Neutrophil (primary cell): ENCODE measurements at regions not wholly inside any gene's neighbourhood (a gene's known extent, or its start where the extent isn't known, plus 50 kb on each side); places are given as distances from the start of the nearest gene placed in this dataset.

Source experiments
- H3K27ac ChIP-seq: fragments of 200-600 bp; sonication (generic); 2 replicates; pipeline ENCODE4 v1.5.1; 2016; ENCODE audit warnings: mild to moderate bottlenecking, moderate library complexity
- H3K27me3 ChIP-seq: fragments of 200-600 bp; sonication (generic); 2 replicates; pipeline ENCODE4 v1.6.0; 2016; ENCODE audit warnings: mild to moderate bottlenecking
- H3K36me3 ChIP-seq: fragments of 200-600 bp; sonication (generic); 2 replicates; pipeline ENCODE4 v1.5.1; 2017
- H3K4me1 ChIP-seq, 2 experiments: fragments of 200-600 bp in 1 of 2; sonication (generic) in 1 of 2; 1 replicate in 1 of 2; 2 replicates in 1 of 2; pipeline versions ENCODE4 v1.5.1 to v1.6.1; 2013 to 2016; ENCODE audit warnings: low read depth in 1 of 2, low read length in 1 of 2, mild to moderate bottlenecking in 1 of 2, moderate library complexity in 1 of 2; ENCODE audit not compliant: control insufficient read depth in 1 of 2, insufficient read depth in 1 of 2
- H3K4me3 ChIP-seq, 2 experiments: fragments of 200-600 bp in 1 of 2; sonication (generic) in 1 of 2; 1 replicate in 1 of 2; 2 replicates in 1 of 2; pipeline ENCODE4 v1.5.1; 2013 to 2016; ENCODE audit warnings: low read depth in 1 of 2, low read length in 1 of 2, mild to moderate bottlenecking in 1 of 2, moderate library complexity in 1 of 2
- H3K9me3 ChIP-seq: fragments of 200-600 bp; sonication (generic); 2 replicates; pipeline ENCODE4 v1.5.1; 2016
- TF ChIP-seq, protein P1 (sequence below): fragments of 200-600 bp; sonication (generic); IDR thresholded peaks from 2 replicates; pipeline ENCODE4 v1.5.1; 2016; ENCODE audit warnings: antibody characterized with exemption

DNA sequence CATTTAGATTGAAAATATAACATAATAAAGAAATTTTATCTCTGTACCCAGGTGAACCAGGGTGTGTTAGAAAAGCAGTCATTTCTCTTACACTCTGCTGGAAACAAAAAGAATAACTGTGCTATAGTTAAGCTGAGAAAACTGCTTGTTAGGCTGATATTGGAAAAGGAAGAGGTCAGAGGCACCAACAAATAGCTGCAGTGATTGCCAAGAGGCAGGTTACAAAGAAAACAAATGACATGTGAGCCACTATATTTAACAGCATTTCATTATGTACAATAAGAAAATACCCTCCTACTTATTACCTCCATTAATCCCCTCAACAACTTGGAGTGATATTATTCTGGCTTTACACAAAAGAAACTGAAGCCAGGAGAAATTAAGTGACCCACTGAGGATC, 607.9 kb upstream of the TLE4 start:
- H3K4me3 ChIP-seq: no peak overlapping the region
- no peaks in the 10 kb centered on the region for H3K36me3 ChIP-seq
- H3K27ac ChIP-seq: no peak overlapping the region
- TF ChIP-seq, protein P1, sequence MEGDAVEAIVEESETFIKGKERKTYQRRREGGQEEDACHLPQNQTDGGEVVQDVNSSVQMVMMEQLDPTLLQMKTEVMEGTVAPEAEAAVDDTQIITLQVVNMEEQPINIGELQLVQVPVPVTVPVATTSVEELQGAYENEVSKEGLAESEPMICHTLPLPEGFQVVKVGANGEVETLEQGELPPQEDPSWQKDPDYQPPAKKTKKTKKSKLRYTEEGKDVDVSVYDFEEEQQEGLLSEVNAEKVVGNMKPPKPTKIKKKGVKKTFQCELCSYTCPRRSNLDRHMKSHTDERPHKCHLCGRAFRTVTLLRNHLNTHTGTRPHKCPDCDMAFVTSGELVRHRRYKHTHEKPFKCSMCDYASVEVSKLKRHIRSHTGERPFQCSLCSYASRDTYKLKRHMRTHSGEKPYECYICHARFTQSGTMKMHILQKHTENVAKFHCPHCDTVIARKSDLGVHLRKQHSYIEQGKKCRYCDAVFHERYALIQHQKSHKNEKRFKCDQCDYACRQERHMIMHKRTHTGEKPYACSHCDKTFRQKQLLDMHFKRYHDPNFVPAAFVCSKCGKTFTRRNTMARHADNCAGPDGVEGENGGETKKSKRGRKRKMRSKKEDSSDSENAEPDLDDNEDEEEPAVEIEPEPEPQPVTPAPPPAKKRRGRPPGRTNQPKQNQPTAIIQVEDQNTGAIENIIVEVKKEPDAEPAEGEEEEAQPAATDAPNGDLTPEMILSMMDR: no peak
- no peaks in the 10 kb centered on the region for H3K27me3 ChIP-seq
- no peaks in the 10 kb centered on the region for H3K9me3 ChIP-seq
- no peaks in the 10 kb centered on the region for H3K4me1 ChIP-seq

DNA sequence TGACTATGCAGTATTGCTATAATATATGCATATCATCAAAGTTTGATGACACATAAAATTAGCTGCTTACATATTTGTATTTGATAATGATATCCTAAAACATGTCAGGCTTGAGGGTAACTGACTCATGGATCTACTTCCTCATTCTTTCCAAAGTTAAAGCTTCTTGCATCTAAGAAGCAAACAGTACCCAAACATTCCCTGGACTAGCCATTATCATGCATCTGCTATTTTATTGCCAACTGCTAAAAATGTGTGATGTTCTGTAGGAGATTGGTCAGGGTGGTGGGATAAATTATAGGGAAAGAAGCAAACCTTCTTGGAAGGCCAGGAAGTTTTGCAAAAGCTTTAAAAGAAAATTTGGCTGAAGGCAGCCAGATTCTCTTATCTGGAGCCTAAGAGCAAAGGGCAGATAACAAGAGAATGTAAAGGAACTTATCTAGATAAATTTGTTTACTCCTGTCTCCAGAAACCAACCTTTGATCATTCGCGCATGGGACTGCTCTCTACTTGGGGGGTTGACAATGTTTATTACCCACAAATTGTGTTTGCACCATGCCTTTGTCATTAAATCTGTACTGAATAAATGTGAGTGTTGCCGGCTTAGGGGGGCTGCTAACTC, 604.1 kb upstream of the TLE4 start:
- Histone ChIP-seq H3K27ac (no peak overlapping the region), H3K4me1 (no peaks in the 10 kb centered on the region), H3K4me3 (no peak overlapping the region), H3K9me3 (no peaks in the 10 kb centered on the region), H3K36me3 (no peaks in the 10 kb centered on the region), H3K27me3 (no peaks in the 10 kb centered on the region)
- TF ChIP-seq, protein P1: no peak

DNA sequence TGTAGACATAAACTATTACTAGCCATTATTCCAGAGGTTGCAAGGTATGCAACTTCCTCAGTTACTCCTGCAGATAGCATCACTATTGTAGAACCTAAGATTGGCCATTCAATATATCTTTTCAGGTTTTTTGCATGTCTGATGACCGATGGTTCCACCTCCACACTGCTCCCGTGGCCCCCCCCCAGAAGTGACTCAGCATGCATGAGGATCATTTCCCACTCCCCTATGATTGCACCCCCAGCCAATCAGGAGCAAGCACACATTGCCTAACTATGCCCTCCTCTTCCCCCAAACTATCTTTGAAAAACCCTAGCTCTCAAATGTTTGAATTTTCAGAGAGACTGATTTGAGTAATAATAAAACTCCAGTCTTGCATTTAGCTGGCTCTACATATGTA, 601.4 kb upstream of the TLE4 start:
- Histone ChIP-seq H3K27ac (no peak overlapping the region), H3K36me3 (no peaks in the 10 kb centered on the region), H3K9me3 (no peaks in the 10 kb centered on the region), H3K27me3 (no peaks in the 10 kb centered on the region), H3K4me3 (no peak overlapping the region), H3K4me1 (no peaks in the 10 kb centered on the region)
- TF ChIP-seq, protein P1: no peak

GRCh38 chr9:78971540-78971939, 600.2 kb upstream of the TLE4 start:
- H3K27ac ChIP-seq: no peak overlapping the region
- H3K27me3 ChIP-seq: no peaks in the 10 kb centered on the region
- H3K4me1 ChIP-seq: no peaks in the 10 kb centered on the region
- no peak overlapping the region for H3K4me3 ChIP-seq
- H3K9me3 ChIP-seq: no peaks in the 10 kb centered on the region
- H3K36me3 ChIP-seq: no peaks in the 10 kb centered on the region
- TF ChIP-seq, protein P1: no peak

DNA sequence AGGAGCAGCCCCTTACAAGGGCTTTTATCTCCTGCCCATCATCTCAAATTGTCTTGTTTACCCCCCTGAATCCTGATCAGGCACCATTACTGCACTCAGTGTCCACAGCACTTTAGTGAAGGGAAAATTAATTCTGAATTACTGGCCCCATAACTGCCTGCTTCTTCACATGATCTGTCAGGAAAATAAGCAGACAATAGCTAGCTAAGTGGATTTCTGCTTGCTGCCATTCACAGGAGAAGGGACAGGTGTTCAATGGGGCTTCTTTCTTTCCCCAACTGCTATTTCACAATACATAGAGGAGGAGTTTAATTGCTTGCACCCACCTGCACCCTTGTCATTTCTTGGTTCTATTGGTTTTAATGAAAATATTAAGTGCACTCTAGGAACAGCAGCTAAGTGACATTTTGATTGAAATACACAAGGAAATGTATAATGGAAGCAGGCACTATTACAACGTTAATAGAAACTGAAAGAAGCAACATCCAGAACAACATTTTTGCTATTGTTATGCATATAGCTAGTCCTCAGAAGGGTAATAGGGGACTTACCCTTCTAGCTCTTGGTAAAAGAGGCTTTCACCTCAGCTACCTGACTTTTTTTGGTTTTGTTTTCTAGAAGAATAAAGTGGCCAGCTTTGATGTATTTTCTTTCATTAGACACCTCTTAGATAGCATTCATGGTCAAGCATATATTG, 599.3 kb upstream of the TLE4 start:
- TF ChIP-seq, protein P1: no peak
- Histone ChIP-seq H3K4me1 (no peaks in the 10 kb centered on the region), H3K4me3 (no peak overlapping the region), H3K27ac (no peak overlapping the region), H3K9me3 (no peaks in the 10 kb centered on the region), H3K27me3 (no peaks in the 10 kb centered on the region), H3K36me3 (no peaks in the 10 kb centered on the region)
